ENCODE measurements at regions not wholly inside any gene's neighbourhood (a gene's known extent, or its start where the extent isn't known, plus 50 kb on each side); places are given as distances from the start of the nearest gene placed in this dataset.

GRCh38 chr2:198774576-198774975 is 683.2 kb downstream of the SATB2 start:
- Histone ChIP-seq H3K18ac (ENCODE audit: low read depth in 1 of 2, low read length in 2 of 2) (no peak overlapping the region), H4K8ac (ENCODE audit: low read length) (no peak overlapping the region), H3K23ac (ENCODE audit: low read length in 2 of 2) (no peak overlapping the region), H4K91ac (ENCODE audit: low read length) (no peak overlapping the region), H3K9ac (ENCODE audit: low read length) (no peak overlapping the region), H3K4ac (ENCODE audit: low read depth in 1 of 2, low read length in 2 of 2) (no peak overlapping the region), H3K36me3 (ENCODE audit: control insufficient read depth in 1 of 2, insufficient read depth in 2 of 2, low read depth in 1 of 2, low read length in 2 of 2) (no peaks in the 10 kb centered on the region), H3K4me1 (ENCODE audit: control insufficient read depth, insufficient read depth, low read depth, low read length) (no peaks in the 10 kb centered on the region), H2BK5ac (ENCODE audit: low read depth, low read length, poor library complexity, severe bottlenecking) (no peak overlapping the region), H3K27ac (ENCODE audit: low read length, poor library complexity, severe bottlenecking) (no peak overlapping the region), H2BK120ac (ENCODE audit: low read depth, low read length) (no peak overlapping the region), H3K4me3 (ENCODE audit: insufficient read depth in 1 of 2, low read depth in 1 of 2, low read length in 2 of 2) (no peak overlapping the region), H3K4me2 (ENCODE audit: low read length, poor library complexity, severe bottlenecking) (no peak overlapping the region), H2AFZ (ENCODE audit: low read depth, low read length) (no peak overlapping the region), H2AK5ac (ENCODE audit: low read length, severe bottlenecking) (no peak overlapping the region), H3K14ac (ENCODE audit: low read length in 2 of 2) (no peak overlapping the region), H2BK15ac (ENCODE audit: low read depth, poor library complexity, severe bottlenecking) (no peak overlapping the region), H3K9me3 (ENCODE audit: control insufficient read depth, low read length) (no peaks in the 10 kb centered on the region), H2BK12ac (ENCODE audit: low read length in 2 of 2) (no peak overlapping the region), H3K79me1 (replicated peaks; ENCODE audit: low read length, poor library complexity, severe bottlenecking) (no peaks in the 10 kb centered on the region), H3K27me3 (ENCODE audit: control insufficient read depth in 1 of 2, insufficient read depth in 1 of 2, low read length in 2 of 2) (no peaks in the 10 kb centered on the region)
- no peak for DNase-seq
- 30% methylated on average over 1 of the region's 2 CpGs for WGBS

GRCh38 chr2:198767694-198768093 is 690.0 kb downstream of the SATB2 start:
- Histone ChIP-seq H3K36me3 (ENCODE audit: control insufficient read depth in 1 of 2, insufficient read depth in 2 of 2, low read depth in 1 of 2, low read length in 2 of 2) (no peaks in the 10 kb centered on the region), H3K4me1 (ENCODE audit: control insufficient read depth, insufficient read depth, low read depth, low read length) (no peaks in the 10 kb centered on the region), H2AK5ac (ENCODE audit: low read length, severe bottlenecking) (no peak overlapping the region), H3K79me1 (replicated peaks; ENCODE audit: low read length, poor library complexity, severe bottlenecking) (no peaks in the 10 kb centered on the region), H3K4me3 (ENCODE audit: insufficient read depth in 1 of 2, low read depth in 1 of 2, low read length in 2 of 2) (no peak overlapping the region), H3K9me3 (ENCODE audit: control insufficient read depth, low read length) (no peaks in the 10 kb centered on the region), H2AFZ (ENCODE audit: low read depth, low read length) (no peak overlapping the region), H3K14ac (ENCODE audit: low read length in 2 of 2) (no peak overlapping the region), H3K9ac (ENCODE audit: low read length) (no peak overlapping the region), H2BK120ac (ENCODE audit: low read depth, low read length) (no peak overlapping the region), H2BK15ac (ENCODE audit: low read depth, poor library complexity, severe bottlenecking) (no peak overlapping the region), H4K91ac (ENCODE audit: low read length) (no peak overlapping the region), H3K27ac (ENCODE audit: low read length, poor library complexity, severe bottlenecking) (no peak overlapping the region), H2BK5ac (ENCODE audit: low read depth, low read length, poor library complexity, severe bottlenecking) (no peak overlapping the region), H3K4me2 (ENCODE audit: low read length, poor library complexity, severe bottlenecking) (no peak overlapping the region), H3K23ac (ENCODE audit: low read length in 2 of 2) (no peak overlapping the region), H2BK12ac (ENCODE audit: low read length in 2 of 2) (no peak overlapping the region), H3K18ac (ENCODE audit: low read depth in 1 of 2, low read length in 2 of 2) (no peak overlapping the region), H3K4ac (ENCODE audit: low read depth in 1 of 2, low read length in 2 of 2) (no peak overlapping the region), H4K8ac (ENCODE audit: low read length) (no peak overlapping the region), H3K27me3 (ENCODE audit: control insufficient read depth in 1 of 2, insufficient read depth in 1 of 2, low read length in 2 of 2) (no peaks in the 10 kb centered on the region)
- WGBS: 98% methylated on average over 4 of the region's 5 CpGs
- DNase-seq: no peak

- Histone ChIP-seq H2BK12ac (ENCODE audit: low read length in 2 of 2) (no peak overlapping the region), H3K14ac (ENCODE audit: low read length in 2 of 2) (no peak overlapping the region), H2BK15ac (ENCODE audit: low read depth, poor library complexity, severe bottlenecking) (no peak overlapping the region), H3K79me1 (replicated peaks; ENCODE audit: low read length, poor library complexity, severe bottlenecking) (no peaks in the 10 kb centered on the region), H2AK5ac (ENCODE audit: low read length, severe bottlenecking) (no peak overlapping the region), H2BK5ac (ENCODE audit: low read depth, low read length, poor library complexity, severe bottlenecking) (no peak overlapping the region), H2BK120ac (ENCODE audit: low read depth, low read length) (no peak overlapping the region), H3K4ac (ENCODE audit: low read depth in 1 of 2, low read length in 2 of 2) (no peak overlapping the region), H3K23ac (ENCODE audit: low read length in 2 of 2) (no peak overlapping the region), H3K9ac (ENCODE audit: low read length) (no peak overlapping the region), H3K4me2 (ENCODE audit: low read length, poor library complexity, severe bottlenecking) (no peak overlapping the region), H3K27ac (ENCODE audit: low read length, poor library complexity, severe bottlenecking) (no peak overlapping the region), H3K9me3 (ENCODE audit: control insufficient read depth, low read length) (no peaks in the 10 kb centered on the region), H4K8ac (ENCODE audit: low read length) (no peak overlapping the region), H3K4me3 (ENCODE audit: insufficient read depth in 1 of 2, low read depth in 1 of 2, low read length in 2 of 2) (no peak overlapping the region), H3K18ac (ENCODE audit: low read depth in 1 of 2, low read length in 2 of 2) (no peak overlapping the region), H2AFZ (ENCODE audit: low read depth, low read length) (no peak overlapping the region), H3K36me3 (ENCODE audit: control insufficient read depth in 1 of 2, insufficient read depth in 2 of 2, low read depth in 1 of 2, low read length in 2 of 2) (no peaks in the 10 kb centered on the region), H4K91ac (ENCODE audit: low read length) (no peak overlapping the region), H3K4me1 (ENCODE audit: control insufficient read depth, insufficient read depth, low read depth, low read length) (no peaks in the 10 kb centered on the region), H3K27me3 (ENCODE audit: control insufficient read depth in 1 of 2, insufficient read depth in 1 of 2, low read length in 2 of 2) (no peaks in the 10 kb centered on the region)
- no CpG with 5 or more reads among the region's 1 CpG for WGBS
- DNase-seq: no peak
Measured at GRCh38 chr2:198763793-198764192, 693.9 kb downstream of the SATB2 start.

GRCh38 chr2:198762441-198762840 is 695.3 kb downstream of the SATB2 start:
- Histone ChIP-seq H3K27me3 (ENCODE audit: control insufficient read depth in 1 of 2, insufficient read depth in 1 of 2, low read length in 2 of 2) (no peaks in the 10 kb centered on the region), H3K79me1 (replicated peaks; ENCODE audit: low read length, poor library complexity, severe bottlenecking) (no peaks in the 10 kb centered on the region), H3K9me3 (ENCODE audit: control insufficient read depth, low read length) (no peaks in the 10 kb centered on the region), H3K27ac (ENCODE audit: low read length, poor library complexity, severe bottlenecking) (no peak overlapping the region), H3K4me1 (ENCODE audit: control insufficient read depth, insufficient read depth, low read depth, low read length) (no peaks in the 10 kb centered on the region), H3K9ac (ENCODE audit: low read length) (no peak overlapping the region), H2BK120ac (ENCODE audit: low read depth, low read length) (no peak overlapping the region), H4K91ac (ENCODE audit: low read length) (no peak overlapping the region), H3K4me3 (ENCODE audit: insufficient read depth in 1 of 2, low read depth in 1 of 2, low read length in 2 of 2) (no peak overlapping the region), H3K18ac (ENCODE audit: low read depth in 1 of 2, low read length in 2 of 2) (no peak overlapping the region), H2AFZ (ENCODE audit: low read depth, low read length) (no peak overlapping the region), H3K36me3 (ENCODE audit: control insufficient read depth in 1 of 2, insufficient read depth in 2 of 2, low read depth in 1 of 2, low read length in 2 of 2) (no peaks in the 10 kb centered on the region), H4K8ac (ENCODE audit: low read length) (no peak overlapping the region), H3K14ac (ENCODE audit: low read length in 2 of 2) (no peak overlapping the region), H3K4me2 (ENCODE audit: low read length, poor library complexity, severe bottlenecking) (no peak overlapping the region), H2BK15ac (ENCODE audit: low read depth, poor library complexity, severe bottlenecking) (no peak overlapping the region), H2AK5ac (ENCODE audit: low read length, severe bottlenecking) (no peak overlapping the region), H3K4ac (ENCODE audit: low read depth in 1 of 2, low read length in 2 of 2) (no peak overlapping the region), H3K23ac (ENCODE audit: low read length in 2 of 2) (no peak overlapping the region), H2BK5ac (ENCODE audit: low read depth, low read length, poor library complexity, severe bottlenecking) (no peak overlapping the region), H2BK12ac (ENCODE audit: low read length in 2 of 2) (no peak overlapping the region)
- 85% methylated on average over 3 of the region's 3 CpGs for WGBS
- DNase-seq: no peak
